Skeletal muscle satellite cell (primary cell): ENCODE measurements at regions not wholly inside any gene's neighbourhood (a gene's known extent, or its start where the extent isn't known, plus 50 kb on each side); places are given as distances from the start of the nearest gene placed in this dataset.

Experiments
- H3K27me3 ChIP-seq: 2 replicates; pipeline ENCODE4 v1.7.0; 2013; ENCODE audit warnings: low read length; ENCODE audit not compliant: control insufficient read depth, insufficient read depth
- H3K36me3 ChIP-seq: 2 replicates; pipeline ENCODE4 v1.7.0; 2013; ENCODE audit warnings: mild to moderate bottlenecking, control low read depth, low read length; ENCODE audit not compliant: insufficient read depth
- H3K4me1 ChIP-seq: 2 replicates; pipeline ENCODE4 v1.7.0; 2013; ENCODE audit warnings: low read length; ENCODE audit not compliant: control insufficient read depth, insufficient read depth
- H3K4me2 ChIP-seq: 2 replicates; pipeline ENCODE4 v1.7.0; 2013; ENCODE audit warnings: mild to moderate bottlenecking, low read length
- H3K4me3 ChIP-seq: 2 replicates; pipeline ENCODE4 v1.7.0; 2013; ENCODE audit warnings: low read length
- H3K9ac ChIP-seq: 2 replicates; pipeline ENCODE4 v1.7.0; 2013; ENCODE audit warnings: mild to moderate bottlenecking, low read depth, low read length, moderate library complexity
- H3K9me3 ChIP-seq: replicated peaks from 2 replicates; pipeline ENCODE4 v1.7.0; 2013; ENCODE audit warnings: mild to moderate bottlenecking, control low read depth, low read length

GRCh38 chr4:152168987-152169616 is 366.8 kb downstream of the FBXW7 start:
- Histone ChIP-seq H3K9ac (no peak overlapping the region), H3K36me3 (no peaks in the 10 kb centered on the region), H3K4me2 (no peak overlapping the region), H3K4me1 (no peaks in the 10 kb centered on the region), H3K9me3 (no peaks in the 10 kb centered on the region), H3K4me3 (no peak overlapping the region), H3K27me3 (peaks cover 18% of the 10 kb centered on the region)

GRCh38 chr4:152166567-152166966 is 369.3 kb downstream of the FBXW7 start:
- H3K27me3 ChIP-seq = peaks cover 18% of the 10 kb centered on the region

GRCh38 chr4:152165846-152166245 is 370.0 kb downstream of the FBXW7 start:
- H3K9me3 ChIP-seq = no peaks in the 10 kb centered on the region
- H3K4me1 ChIP-seq = peaks cover 3% of the 10 kb centered on the region
- H3K27me3 ChIP-seq = peaks cover 23% of the 10 kb centered on the region
- no peak overlapping the region for H3K4me2 ChIP-seq
- no peak overlapping the region for H3K9ac ChIP-seq
- H3K36me3 ChIP-seq = no peaks in the 10 kb centered on the region
- H3K4me3 ChIP-seq = no peak overlapping the region

More at GRCh38 chr4:152166567-152166966, 369.3 kb downstream of the FBXW7 start:
- no peak overlapping the region for H3K4me2 ChIP-seq
- no peaks in the 10 kb centered on the region for H3K9me3 ChIP-seq
- peaks cover 1% of the 10 kb centered on the region for H3K4me1 ChIP-seq
- no peak overlapping the region for H3K9ac ChIP-seq
- H3K36me3 ChIP-seq = no peaks in the 10 kb centered on the region
- H3K4me3 ChIP-seq = no peak overlapping the region

- peaks cover 3% of the 10 kb centered on the region for H3K4me1 ChIP-seq
- no peaks in the 10 kb centered on the region for H3K36me3 ChIP-seq
- no peak overlapping the region for H3K4me3 ChIP-seq
- no peak overlapping the region for H3K4me2 ChIP-seq
- H3K9me3 ChIP-seq = no peaks in the 10 kb centered on the region
- H3K9ac ChIP-seq = no peak overlapping the region
- H3K27me3 ChIP-seq = peaks cover 23% of the 10 kb centered on the region
Measured at GRCh38 chr4:152165146-152165545, 370.7 kb downstream of the FBXW7 start.

GRCh38 chr4:152164561-152164960 is 371.3 kb downstream of the FBXW7 start:
- Histone ChIP-seq H3K4me3 (no peak overlapping the region), H3K36me3 (no peaks in the 10 kb centered on the region), H3K4me1 (peaks cover 3% of the 10 kb centered on the region), H3K27me3 (peaks cover 23% of the 10 kb centered on the region), H3K9ac (no peak overlapping the region), H3K9me3 (no peaks in the 10 kb centered on the region), H3K4me2 (no peak overlapping the region)

- Histone ChIP-seq H3K36me3 (no peaks in the 10 kb centered on the region), H3K9ac (no peak overlapping the region), H3K4me3 (no peak overlapping the region), H3K27me3 (peaks cover 30% of the 10 kb centered on the region), H3K4me1 (peaks cover 3% of the 10 kb centered on the region), H3K4me2 (no peak overlapping the region), H3K9me3 (no peaks in the 10 kb centered on the region)
Measured at GRCh38 chr4:152162331-152162697, 373.6 kb downstream of the FBXW7 start.

GRCh38 chr4:152161676-152162330 is 374.1 kb downstream of the FBXW7 start:
- Histone ChIP-seq H3K27me3 (peaks cover 26% of the 10 kb centered on the region), H3K4me1 (peaks cover 3% of the 10 kb centered on the region), H3K36me3 (no peaks in the 10 kb centered on the region), H3K9me3 (no peaks in the 10 kb centered on the region), H3K9ac (no peak overlapping the region), H3K4me3 (no peak overlapping the region), H3K4me2 (no peak overlapping the region)

GRCh38 chr4:152160225-152160800 is 375.6 kb downstream of the FBXW7 start:
- Histone ChIP-seq H3K9me3 (no peaks in the 10 kb centered on the region), H3K4me2 (no peak overlapping the region), H3K9ac (no peak overlapping the region), H3K36me3 (no peaks in the 10 kb centered on the region), H3K27me3 (peaks cover 21% of the 10 kb centered on the region), H3K4me3 (no peak overlapping the region), H3K4me1 (peaks cover 3% of the 10 kb centered on the region)

GRCh38 chr4:152159773-152160172 is 376.1 kb downstream of the FBXW7 start:
- Histone ChIP-seq H3K4me2 (no peak overlapping the region), H3K27me3 (peaks cover 23% of the 10 kb centered on the region), H3K4me1 (peaks cover 3% of the 10 kb centered on the region), H3K36me3 (no peaks in the 10 kb centered on the region), H3K4me3 (no peak overlapping the region), H3K9ac (no peak overlapping the region), H3K9me3 (no peaks in the 10 kb centered on the region)

- Histone ChIP-seq H3K27me3 (peaks cover 38% of the 10 kb centered on the region), H3K9ac (no peak overlapping the region), H3K9me3 (no peaks in the 10 kb centered on the region), H3K4me3 (no peak overlapping the region), H3K36me3 (no peaks in the 10 kb centered on the region), H3K4me1 (peaks cover 3% of the 10 kb centered on the region), H3K4me2 (no peak overlapping the region)
Measured at GRCh38 chr4:152158225-152158624, 377.7 kb downstream of the FBXW7 start.

- Histone ChIP-seq H3K9me3 (no peaks in the 10 kb centered on the region), H3K9ac (no peak overlapping the region), H3K27me3 (peaks cover 38% of the 10 kb centered on the region), H3K4me1 (peaks cover 3% of the 10 kb centered on the region), H3K4me2 (no peak overlapping the region), H3K36me3 (no peaks in the 10 kb centered on the region), H3K4me3 (no peak overlapping the region)
Measured at GRCh38 chr4:152157629-152158028, 378.3 kb downstream of the FBXW7 start.

GRCh38 chr4:152156442-152156841 is 379.4 kb downstream of the FBXW7 start:
- H3K4me1 ChIP-seq = peaks cover under 1% of the 10 kb centered on the region
- H3K36me3 ChIP-seq = no peaks in the 10 kb centered on the region
- peaks cover 47% of the 10 kb centered on the region for H3K27me3 ChIP-seq
- H3K9me3 ChIP-seq = no peaks in the 10 kb centered on the region
- H3K9ac ChIP-seq = no peak overlapping the region
- H3K4me2 ChIP-seq = no peak overlapping the region
- no peak overlapping the region for H3K4me3 ChIP-seq
